ENCODE measurements at regions not wholly inside any gene's neighbourhood (a gene's known extent, or its start where the extent isn't known, plus 50 kb on each side); places are given as distances from the start of the nearest gene placed in this dataset.

DNA sequence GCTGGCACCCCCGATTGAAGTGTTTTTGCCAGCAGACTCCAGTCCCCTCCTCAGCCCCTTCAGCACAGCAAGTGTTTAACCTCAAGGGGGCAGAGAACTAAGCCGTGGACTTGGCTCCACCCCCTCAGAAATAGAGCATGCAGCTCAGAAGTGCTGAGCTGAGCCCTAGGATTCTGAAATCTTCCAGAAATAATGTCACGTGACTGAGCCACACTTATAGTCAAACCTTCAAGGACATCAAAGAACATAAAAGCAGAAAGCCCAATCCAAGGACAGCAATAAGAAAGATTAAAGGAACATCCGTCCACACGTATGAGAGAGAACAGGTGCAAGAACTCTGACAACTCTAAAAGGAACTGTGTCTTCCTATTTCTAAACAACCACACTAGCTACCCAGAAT, 317.7 kb upstream of the LRFN5 start:
- no peaks in the 10 kb centered on the region for H3K36me3 ChIP-seq (ENCODE audit: insufficient read depth, low read length)
- no peaks in the 10 kb centered on the region for H3K9me3 ChIP-seq (ENCODE audit: control insufficient read depth in 1 of 2, low read length in 2 of 2)
- Mint-ChIP-seq H3K4me3 (no peak overlapping the region), H3K27me3 (no peaks in the 10 kb centered on the region), H3K36me3 (no peaks in the 10 kb centered on the region), H3K9me3 (peaks cover 0 to 16% (median 9%) of the 10 kb centered on the region in 8 donors), H3K27ac (no peak overlapping the region), H3K4me1 (no peaks in the 10 kb centered on the region)
- H3K27me3 ChIP-seq (ENCODE audit: insufficient read depth, low read length), result no peaks in the 10 kb centered on the region
- intact Hi-C loops (cut with micrococcal nuclease), result no loop called here
- no peak overlapping the region for H3K4me3 ChIP-seq (ENCODE audit: low read length in 2 of 2)
- DNase-seq, result no peak
- CTCF ChIA-PET (ENCODE audit: partially characterized antibody), result no interaction called here
- POLR2A ChIA-PET (ENCODE audit: partially characterized antibody), result no interaction called here
- H3K27ac ChIP-seq (ENCODE audit: low read depth, low read length), result no peak overlapping the region
- H3K4me1 ChIP-seq (ENCODE audit: insufficient read depth, low read length), result no peaks in the 10 kb centered on the region

DNA sequence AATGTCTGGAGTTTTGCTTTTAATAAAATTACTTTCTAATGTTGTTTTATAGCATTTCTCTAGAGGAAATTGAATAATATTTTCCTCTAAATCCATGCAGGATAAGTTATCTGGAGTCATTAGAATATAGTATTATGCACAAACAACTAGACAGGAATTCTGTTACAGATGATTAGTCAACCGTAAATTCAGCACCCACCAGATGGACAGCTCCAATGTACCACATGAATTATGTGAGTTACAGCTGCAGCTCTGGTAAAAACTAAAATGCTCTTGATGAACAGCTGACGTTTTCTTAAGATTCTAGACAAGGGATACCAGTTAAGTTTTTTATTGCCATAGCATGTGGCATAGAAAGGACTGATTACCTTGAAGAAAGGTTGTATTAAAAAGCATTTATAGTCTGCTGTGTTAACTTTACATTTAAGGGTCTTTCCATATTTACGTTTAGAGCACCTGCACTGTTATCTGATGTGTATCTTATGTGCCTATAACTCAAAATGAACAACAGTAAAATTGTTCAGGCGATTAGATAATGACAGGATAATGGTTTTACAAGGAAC, 321.4 kb upstream of the LRFN5 start:
- no peak overlapping the region for H3K4me3 Mint-ChIP-seq
- H3K36me3 ChIP-seq (ENCODE audit: insufficient read depth, low read length), result no peaks in the 10 kb centered on the region
- no peaks in the 10 kb centered on the region for H3K27me3 Mint-ChIP-seq
- H3K4me3 ChIP-seq (ENCODE audit: low read length in 2 of 2), result no peak overlapping the region
- no peaks in the 10 kb centered on the region for H3K4me1 Mint-ChIP-seq
- no peaks in the 10 kb centered on the region for H3K27me3 ChIP-seq (ENCODE audit: insufficient read depth, low read length)
- H3K27ac Mint-ChIP-seq, result no peak overlapping the region
- ChIA-PET CTCF (ENCODE audit: partially characterized antibody) (no interaction called here), POLR2A (ENCODE audit: partially characterized antibody) (no interaction called here)
- H3K27ac ChIP-seq (ENCODE audit: low read depth, low read length), result no peak overlapping the region
- DNase-seq, result no peak
- H3K9me3 ChIP-seq (ENCODE audit: control insufficient read depth in 1 of 2, low read length in 2 of 2), result no peaks in the 10 kb centered on the region
- no peaks in the 10 kb centered on the region for H3K36me3 Mint-ChIP-seq
- H3K4me1 ChIP-seq (ENCODE audit: insufficient read depth, low read length), result no peaks in the 10 kb centered on the region
- peaks cover 0 to 12% (median 7%) of the 10 kb centered on the region in 8 donors for H3K9me3 Mint-ChIP-seq
- intact Hi-C loops (cut with micrococcal nuclease), result no loop called here

GRCh38 chr14:41280745-41281144, 325.9 kb upstream of the LRFN5 start:
- H3K27me3 ChIP-seq (ENCODE audit: insufficient read depth, low read length), result no peaks in the 10 kb centered on the region
- Mint-ChIP-seq H3K9me3 (peaks cover 0 to 8% (median 3%) of the 10 kb centered on the region in 8 donors), H3K4me3 (no peak overlapping the region), H3K27ac (no peak overlapping the region), H3K4me1 (no peaks in the 10 kb centered on the region), H3K27me3 (no peaks in the 10 kb centered on the region), H3K36me3 (no peaks in the 10 kb centered on the region)
- H3K4me1 ChIP-seq (ENCODE audit: insufficient read depth, low read length), result no peaks in the 10 kb centered on the region
- ChIA-PET POLR2A (ENCODE audit: partially characterized antibody) (no interaction called here), CTCF (ENCODE audit: partially characterized antibody) (no interaction called here)
- no peaks in the 10 kb centered on the region for H3K9me3 ChIP-seq (ENCODE audit: control insufficient read depth in 1 of 2, low read length in 2 of 2)
- intact Hi-C loops (cut with micrococcal nuclease), result no loop called here
- H3K36me3 ChIP-seq (ENCODE audit: insufficient read depth, low read length), result no peaks in the 10 kb centered on the region
- no peak overlapping the region for H3K27ac ChIP-seq (ENCODE audit: low read depth, low read length)
- no peak overlapping the region for H3K4me3 ChIP-seq (ENCODE audit: low read length in 2 of 2)
- DNase-seq, result no peak

- Histone ChIP-seq H3K4me1 (ENCODE audit: insufficient read depth, low read length) (no peaks in the 10 kb centered on the region), H3K27ac (ENCODE audit: low read depth, low read length) (no peak overlapping the region), H3K27me3 (ENCODE audit: insufficient read depth, low read length) (no peaks in the 10 kb centered on the region), H3K36me3 (ENCODE audit: insufficient read depth, low read length) (no peaks in the 10 kb centered on the region), H3K4me3 (ENCODE audit: low read length in 2 of 2) (no peak overlapping the region), H3K9me3 (ENCODE audit: control insufficient read depth in 1 of 2, low read length in 2 of 2) (no peaks in the 10 kb centered on the region)
- intact Hi-C loops (cut with micrococcal nuclease), result no loop called here
- ChIA-PET CTCF (ENCODE audit: partially characterized antibody) (no interaction called here), POLR2A (ENCODE audit: partially characterized antibody) (no interaction called here)
- peaks cover 0 to 7% (median 2%) of the 10 kb centered on the region in 8 donors for H3K9me3 Mint-ChIP-seq
- H3K27me3 Mint-ChIP-seq, result no peaks in the 10 kb centered on the region
- no peak for DNase-seq
- no peak overlapping the region for H3K27ac Mint-ChIP-seq
- H3K4me3 Mint-ChIP-seq, result no peak overlapping the region
- H3K36me3 Mint-ChIP-seq, result no peaks in the 10 kb centered on the region
- no peaks in the 10 kb centered on the region for H3K4me1 Mint-ChIP-seq
These were observed 329.2 kb upstream of the LRFN5 start for GRCh38 chr14:41277450-41277849.

DNA sequence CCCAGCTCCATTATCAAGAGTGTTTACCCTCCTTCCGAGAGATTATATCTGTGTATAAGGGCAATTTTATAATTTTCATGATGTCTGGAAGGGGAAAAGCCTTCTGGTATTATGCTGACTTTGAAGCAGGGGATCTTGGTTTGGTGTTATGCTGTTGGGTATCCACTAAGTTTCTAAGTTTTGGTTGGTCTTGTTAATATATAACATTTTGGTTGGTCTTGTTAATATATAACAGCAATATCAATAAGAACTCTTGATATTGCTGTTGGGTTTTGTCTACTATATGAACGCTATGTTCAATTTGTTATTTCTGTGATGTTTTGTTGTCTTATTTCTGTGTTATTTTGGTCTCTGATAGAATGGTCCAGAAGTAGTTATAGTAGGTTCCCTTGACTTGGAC, 349.2 kb upstream of the LRFN5 start:
- Histone ChIP-seq H3K27me3 (ENCODE audit: insufficient read depth, low read length) (no peaks in the 10 kb centered on the region), H3K27ac (ENCODE audit: low read depth, low read length) (no peak overlapping the region), H3K36me3 (ENCODE audit: insufficient read depth, low read length) (no peaks in the 10 kb centered on the region), H3K9me3 (ENCODE audit: control insufficient read depth in 1 of 2, low read length in 2 of 2) (no peaks in the 10 kb centered on the region), H3K4me3 (ENCODE audit: low read length in 2 of 2) (no peak overlapping the region), H3K4me1 (ENCODE audit: insufficient read depth, low read length) (no peaks in the 10 kb centered on the region)
- H3K4me1 Mint-ChIP-seq, result no peaks in the 10 kb centered on the region
- H3K27me3 Mint-ChIP-seq, result no peaks in the 10 kb centered on the region
- intact Hi-C loops (cut with micrococcal nuclease), result no loop called here
- peaks cover 0 to 4% (median 0%) of the 10 kb centered on the region in 8 donors for H3K9me3 Mint-ChIP-seq
- H3K27ac Mint-ChIP-seq, result no peak overlapping the region
- no peak overlapping the region for H3K4me3 Mint-ChIP-seq
- H3K36me3 Mint-ChIP-seq, result no peaks in the 10 kb centered on the region
- POLR2A ChIA-PET (ENCODE audit: partially characterized antibody), result no interaction called here
- DNase-seq, result no peak
- CTCF ChIA-PET (ENCODE audit: partially characterized antibody), result no interaction called here

DNA sequence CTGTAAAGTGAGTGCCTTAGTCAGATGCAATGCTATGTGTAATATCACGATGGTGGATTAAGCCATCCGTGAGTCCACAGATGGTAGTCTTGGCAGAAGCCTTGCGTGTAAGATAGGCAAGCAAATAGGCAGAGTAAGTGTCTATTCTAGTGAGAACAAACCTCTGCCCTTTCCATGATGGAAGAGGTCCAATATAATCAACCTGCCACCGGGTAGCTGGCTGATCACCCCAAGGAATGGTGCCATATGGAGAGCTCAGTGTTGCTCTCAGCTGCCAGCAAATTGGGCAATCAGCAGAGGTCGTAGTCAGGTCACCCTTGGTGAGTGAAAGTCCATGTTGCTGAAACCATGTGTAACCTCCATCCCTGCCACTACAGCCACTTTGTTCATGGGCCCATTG, 371.2 kb upstream of the LRFN5 start:
- Histone ChIP-seq H3K4me3 (ENCODE audit: low read length in 2 of 2) (no peak overlapping the region), H3K27ac (ENCODE audit: low read depth, low read length) (no peak overlapping the region), H3K9me3 (ENCODE audit: control insufficient read depth in 1 of 2, low read length in 2 of 2) (peaks cover 0 to 3% of the 10 kb centered on the region in 2 donors), H3K36me3 (ENCODE audit: insufficient read depth, low read length) (no peaks in the 10 kb centered on the region), H3K4me1 (ENCODE audit: insufficient read depth, low read length) (no peaks in the 10 kb centered on the region), H3K27me3 (ENCODE audit: insufficient read depth, low read length) (no peaks in the 10 kb centered on the region)
- ChIA-PET CTCF (ENCODE audit: partially characterized antibody) (no interaction called here), POLR2A (ENCODE audit: partially characterized antibody) (no interaction called here)
- intact Hi-C loops (cut with micrococcal nuclease), result no loop called here
- no peak for DNase-seq
- no peaks in the 10 kb centered on the region for H3K27me3 Mint-ChIP-seq
- no peak overlapping the region for H3K4me3 Mint-ChIP-seq
- H3K36me3 Mint-ChIP-seq, result no peaks in the 10 kb centered on the region
- no peak overlapping the region for H3K27ac Mint-ChIP-seq
- peaks cover 0 to 7% (median 3%) of the 10 kb centered on the region in 8 donors for H3K9me3 Mint-ChIP-seq
- H3K4me1 Mint-ChIP-seq, result no peaks in the 10 kb centered on the region

- Mint-ChIP-seq H3K9me3 (peaks cover 0 to 6% (median 2%) of the 10 kb centered on the region in 8 donors), H3K4me3 (no peak overlapping the region), H3K36me3 (no peaks in the 10 kb centered on the region), H3K4me1 (no peaks in the 10 kb centered on the region), H3K27ac (no peak overlapping the region), H3K27me3 (no peaks in the 10 kb centered on the region)
- no peak for DNase-seq
- H3K27me3 ChIP-seq (ENCODE audit: insufficient read depth, low read length), result no peaks in the 10 kb centered on the region
- intact Hi-C loops (cut with micrococcal nuclease), result no loop called here
- no peak overlapping the region for H3K27ac ChIP-seq (ENCODE audit: low read depth, low read length)
- POLR2A ChIA-PET (ENCODE audit: partially characterized antibody), result no interaction called here
- H3K9me3 ChIP-seq (ENCODE audit: control insufficient read depth in 1 of 2, low read length in 2 of 2), result no peaks in the 10 kb centered on the region
- H3K4me1 ChIP-seq (ENCODE audit: insufficient read depth, low read length), result no peaks in the 10 kb centered on the region
- H3K36me3 ChIP-seq (ENCODE audit: insufficient read depth, low read length), result no peaks in the 10 kb centered on the region
- no peak overlapping the region for H3K4me3 ChIP-seq (ENCODE audit: low read length in 2 of 2)
- CTCF ChIA-PET (ENCODE audit: partially characterized antibody), result no interaction called here
These were observed 376.0 kb upstream of the LRFN5 start for GRCh38 chr14:41230683-41231082.

DNA sequence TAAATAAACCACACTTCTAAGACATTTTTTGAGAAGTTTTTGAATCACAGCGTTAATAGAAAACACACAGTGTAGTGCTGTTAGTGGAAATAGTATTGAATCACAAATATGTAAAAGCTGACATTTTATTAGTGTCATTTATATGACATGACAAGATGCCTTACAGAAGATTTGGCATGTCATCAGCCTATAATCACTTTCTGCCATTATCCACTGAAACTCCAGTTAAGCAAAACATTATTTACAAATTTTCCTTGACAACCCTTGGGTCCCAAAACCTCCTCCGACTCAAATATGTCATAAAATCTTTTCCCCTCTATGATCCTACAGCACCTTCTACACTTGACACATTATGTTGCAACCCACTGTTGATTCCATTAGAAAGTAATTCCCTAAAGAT, 376.9 kb upstream of the LRFN5 start:
- Mint-ChIP-seq H3K27me3 (no peaks in the 10 kb centered on the region), H3K9me3 (peaks cover 0 to 6% (median 2%) of the 10 kb centered on the region in 8 donors), H3K4me3 (no peak overlapping the region), H3K4me1 (no peaks in the 10 kb centered on the region), H3K36me3 (no peaks in the 10 kb centered on the region), H3K27ac (no peak overlapping the region)
- H3K4me1 ChIP-seq (ENCODE audit: insufficient read depth, low read length), result no peaks in the 10 kb centered on the region
- POLR2A ChIA-PET (ENCODE audit: partially characterized antibody), result no interaction called here
- CTCF ChIA-PET (ENCODE audit: partially characterized antibody), result no interaction called here
- intact Hi-C loops (cut with micrococcal nuclease), result no loop called here
- no peaks in the 10 kb centered on the region for H3K27me3 ChIP-seq (ENCODE audit: insufficient read depth, low read length)
- no peaks in the 10 kb centered on the region for H3K9me3 ChIP-seq (ENCODE audit: control insufficient read depth in 1 of 2, low read length in 2 of 2)
- DNase-seq, result no peak
- no peaks in the 10 kb centered on the region for H3K36me3 ChIP-seq (ENCODE audit: insufficient read depth, low read length)
- no peak overlapping the region for H3K4me3 ChIP-seq (ENCODE audit: low read length in 2 of 2)
- H3K27ac ChIP-seq (ENCODE audit: low read depth, low read length), result no peak overlapping the region

Data from CD4-positive, alpha-beta memory T cell (primary cell).